Ovary (tissue), 3 donors: ENCODE measurements at regions not wholly inside any gene's neighbourhood (a gene's known extent, or its start where the extent isn't known, plus 50 kb on each side); places are given as distances from the start of the nearest gene placed in this dataset.

Experiments
- EP300 ChIP-seq: sonication (generic); formaldehyde crosslinking; IDR thresholded peaks from one replicate; pipeline ENCODE4 v1.6.1; 2017; ENCODE audit warnings: antibody characterized with exemption
- POLR2A ChIP-seq: fragments of 450-650 bp; IDR thresholded peaks from one replicate; pipeline ENCODE4 v1.6.1; 2017; ENCODE audit warnings: antibody characterized with exemption, mild to moderate bottlenecking, moderate library complexity
- TF ChIP-seq, protein P1 (sequence below), 3 donors: fragments of 450-650 bp in 2 of 3; fragments of 200-600 bp in 1 of 3; IDR thresholded peaks; one replicate each; pipeline versions ENCODE4 v1.5.1 to v1.8.0; 2016 to 2022; ENCODE audit warnings: antibody characterized with exemption in 3 of 3, mild to moderate bottlenecking in 1 of 3
- donor health status: DM: no; HTN: no; CAD: no.

DNA sequence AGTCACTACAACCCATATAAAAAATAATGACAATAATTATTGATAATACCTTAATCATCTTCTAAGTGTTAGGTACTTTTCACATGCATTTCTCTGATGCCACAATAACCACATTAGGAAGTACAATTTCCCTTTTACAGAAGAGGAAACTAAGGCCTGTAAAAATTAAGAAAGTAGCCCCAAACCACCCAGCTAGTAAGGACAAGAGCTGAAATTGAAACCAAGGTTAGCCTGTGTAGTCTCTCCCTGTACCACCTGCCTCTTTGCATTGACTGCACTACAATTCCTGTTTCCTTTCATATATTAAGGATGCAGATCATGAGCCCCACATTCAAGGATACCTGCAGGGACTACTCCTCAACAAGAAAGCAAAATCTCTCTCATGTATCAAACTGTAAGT, 288.8 kb downstream of the GPATCH2 start:
- TF ChIP-seq POLR2A (no peak), EP300 (no peak)
- TF ChIP-seq, protein P1, sequence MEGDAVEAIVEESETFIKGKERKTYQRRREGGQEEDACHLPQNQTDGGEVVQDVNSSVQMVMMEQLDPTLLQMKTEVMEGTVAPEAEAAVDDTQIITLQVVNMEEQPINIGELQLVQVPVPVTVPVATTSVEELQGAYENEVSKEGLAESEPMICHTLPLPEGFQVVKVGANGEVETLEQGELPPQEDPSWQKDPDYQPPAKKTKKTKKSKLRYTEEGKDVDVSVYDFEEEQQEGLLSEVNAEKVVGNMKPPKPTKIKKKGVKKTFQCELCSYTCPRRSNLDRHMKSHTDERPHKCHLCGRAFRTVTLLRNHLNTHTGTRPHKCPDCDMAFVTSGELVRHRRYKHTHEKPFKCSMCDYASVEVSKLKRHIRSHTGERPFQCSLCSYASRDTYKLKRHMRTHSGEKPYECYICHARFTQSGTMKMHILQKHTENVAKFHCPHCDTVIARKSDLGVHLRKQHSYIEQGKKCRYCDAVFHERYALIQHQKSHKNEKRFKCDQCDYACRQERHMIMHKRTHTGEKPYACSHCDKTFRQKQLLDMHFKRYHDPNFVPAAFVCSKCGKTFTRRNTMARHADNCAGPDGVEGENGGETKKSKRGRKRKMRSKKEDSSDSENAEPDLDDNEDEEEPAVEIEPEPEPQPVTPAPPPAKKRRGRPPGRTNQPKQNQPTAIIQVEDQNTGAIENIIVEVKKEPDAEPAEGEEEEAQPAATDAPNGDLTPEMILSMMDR (IDR thresholded peaks at IDR 0.05): no peak
